Fibroblast of lung (primary cell): ENCODE measurements at regions not wholly inside any gene's neighbourhood (a gene's known extent, or its start where the extent isn't known, plus 50 kb on each side); places are given as distances from the start of the nearest gene placed in this dataset.

ENCODE experiments used
- DNase-seq, 2 donors: peaks; one replicate each; pipeline versions ENCODE4 v3.0.0 to v3.0.0-alpha.2; 2010; ENCODE audit warnings: low read depth in 2 of 2
- H2AFZ ChIP-seq: 2 replicates; pipeline ENCODE4 v1.5.1; 2012; ENCODE audit warnings: low read length, control low read depth, inconsistent platforms
- H3K27ac ChIP-seq: 2 replicates; pipeline ENCODE4 v1.5.1; 2011; ENCODE audit warnings: low read length, control low read depth; ENCODE audit not compliant: insufficient read depth
- H3K27me3 ChIP-seq: 2 replicates; pipeline ENCODE4 v1.5.1; 2011; ENCODE audit warnings: mild to moderate bottlenecking, low read length; ENCODE audit not compliant: control insufficient read depth, insufficient read depth
- H3K36me3 ChIP-seq: 2 replicates; pipeline ENCODE4 v1.5.1; 2011; ENCODE audit warnings: low read length; ENCODE audit not compliant: control insufficient read depth, insufficient read depth
- H3K4me1 ChIP-seq: 2 replicates; pipeline ENCODE4 v1.5.1; 2011; ENCODE audit warnings: low read length; ENCODE audit not compliant: control insufficient read depth, insufficient read depth; ENCODE audit errors: extremely low read depth
- H3K4me2 ChIP-seq: 2 replicates; pipeline ENCODE4 v1.5.1; 2011; ENCODE audit warnings: low read length, control low read depth; ENCODE audit not compliant: insufficient read depth; ENCODE audit errors: extremely low read depth
- H3K4me3 ChIP-seq, 4 experiments: fragments of 200-600 bp in 1 of 4; sonication (generic) in 1 of 4; replicated peaks in 1 of 4; 2 replicates each; pipeline ENCODE4 v1.5.1; 2011 to 2016; ENCODE audit warnings: low read length in 4 of 4, low read depth in 3 of 4, mild to moderate bottlenecking in 3 of 4, control low read depth in 2 of 4, inconsistent platforms in 1 of 4, mixed read lengths in 1 of 4; ENCODE audit not compliant: insufficient read depth in 1 of 4; ENCODE audit errors: control extremely low read depth in 1 of 4
- H3K79me2 ChIP-seq: 2 replicates; pipeline ENCODE4 v1.5.1; 2012; ENCODE audit warnings: mild to moderate bottlenecking, low read length, inconsistent platforms; ENCODE audit not compliant: control insufficient read depth, insufficient read depth
- H3K9ac ChIP-seq: 2 replicates; pipeline ENCODE4 v1.5.1; 2011; ENCODE audit warnings: mild to moderate bottlenecking, low read length, control low read depth; ENCODE audit not compliant: insufficient read depth
- H3K9me3 ChIP-seq: 2 replicates; pipeline ENCODE4 v1.5.1; 2012; ENCODE audit warnings: low read depth, low read length; ENCODE audit not compliant: control insufficient read depth, insufficient read depth
- H4K20me1 ChIP-seq: 2 replicates; pipeline ENCODE4 v1.5.1; 2011; ENCODE audit warnings: low read length; ENCODE audit not compliant: control insufficient read depth, insufficient read depth; ENCODE audit errors: extremely low read depth
- CTCF ChIP-seq, 2 donors: IDR thresholded peaks in 1 of 2; conservative IDR thresholded peaks in 1 of 2; 1 replicate in 1 of 2; 2 replicates in 1 of 2; pipeline ENCODE4 v1.5.1; 2011 to 2012; ENCODE audit warnings: low read length in 2 of 2, control low read depth in 1 of 2, inconsistent platforms in 1 of 2, low read depth in 1 of 2, mild to moderate bottlenecking in 1 of 2
- EZH2 ChIP-seq: IDR thresholded peaks from 2 replicates; pipeline ENCODE4 v1.5.1; 2012; ENCODE audit warnings: low read length, control low read depth, mild to moderate bottlenecking; ENCODE audit errors: missing control alignments

- H3K4me3 ChIP-seq: no peak overlapping the region
- no peaks in the 10 kb centered on the region for H3K4me1 ChIP-seq
- H3K27me3 ChIP-seq: peaks cover 2% of the 10 kb centered on the region
- H3K79me2 ChIP-seq: no peaks in the 10 kb centered on the region
- TF ChIP-seq EZH2 (no peak), CTCF (conservative IDR thresholded peaks at IDR 0.05 in 1 of 2, IDR thresholded peaks at IDR 0.05 in 1 of 2; ENCODE audit: low read depth in 1 of 2, low read length in 2 of 2) (no peak)
- H3K36me3 ChIP-seq: no peaks in the 10 kb centered on the region
- no peaks in the 10 kb centered on the region for H4K20me1 ChIP-seq
- no peak overlapping the region for H3K9ac ChIP-seq
- H3K27ac ChIP-seq: no peak overlapping the region
- DNase-seq: no peak
- no peak overlapping the region for H3K4me2 ChIP-seq
- no peaks in the 10 kb centered on the region for H3K9me3 ChIP-seq
- H2AFZ ChIP-seq: no peak overlapping the region
These were observed 241.9 kb downstream of the HHIPL2 start for GRCh38 chr1:222306011-222306410.

- Histone ChIP-seq H3K4me3 (no peak overlapping the region), H3K36me3 (no peaks in the 10 kb centered on the region), H3K9ac (no peak overlapping the region), H3K79me2 (no peaks in the 10 kb centered on the region), H3K27me3 (no peaks in the 10 kb centered on the region), H3K9me3 (no peaks in the 10 kb centered on the region), H2AFZ (no peak overlapping the region), H3K4me2 (no peak overlapping the region), H3K4me1 (no peaks in the 10 kb centered on the region), H4K20me1 (no peaks in the 10 kb centered on the region), H3K27ac (no peak overlapping the region)
- no peak for DNase-seq
- TF ChIP-seq CTCF (conservative IDR thresholded peaks at IDR 0.05 in 1 of 2, IDR thresholded peaks at IDR 0.05 in 1 of 2; ENCODE audit: low read depth in 1 of 2, low read length in 2 of 2): no peak
These were observed 246.3 kb downstream of the HHIPL2 start for GRCh38 chr1:222301652-222302051.

- no peaks in the 10 kb centered on the region for H3K4me1 ChIP-seq
- no peak overlapping the region for H3K4me3 ChIP-seq
- DNase-seq: no peak
- no peaks in the 10 kb centered on the region for H4K20me1 ChIP-seq
- no peaks in the 10 kb centered on the region for H3K27me3 ChIP-seq
- H3K79me2 ChIP-seq: no peaks in the 10 kb centered on the region
- H3K27ac ChIP-seq: no peak overlapping the region
- H2AFZ ChIP-seq: no peak overlapping the region
- no peak overlapping the region for H3K4me2 ChIP-seq
- no peaks in the 10 kb centered on the region for H3K9me3 ChIP-seq
- no peaks in the 10 kb centered on the region for H3K36me3 ChIP-seq
- TF ChIP-seq CTCF (conservative IDR thresholded peaks at IDR 0.05 in 1 of 2, IDR thresholded peaks at IDR 0.05 in 1 of 2; ENCODE audit: low read depth in 1 of 2, low read length in 2 of 2): no peak
- no peak for TF ChIP-seq EZH2
- H3K9ac ChIP-seq: no peak overlapping the region
These were observed 248.4 kb downstream of the HHIPL2 start for GRCh38 chr1:222299524-222299923.
